GM13976 (cell line): ENCODE measurements at regions not wholly inside any gene's neighbourhood (a gene's known extent, or its start where the extent isn't known, plus 50 kb on each side); places are given as distances from the start of the nearest gene placed in this dataset.

Experiments used
- DNase-seq: peaks from one replicate; pipeline ENCODE4 v3.0.0; 2012; ENCODE audit warnings: low spot score
- CTCF ChIP-seq: IDR thresholded peaks from 2 replicates; pipeline ENCODE4 v1.5.1; 2012; ENCODE audit warnings: borderline replicate concordance, mild to moderate bottlenecking; ENCODE audit not compliant: insufficient read depth; ENCODE audit errors: extremely low read depth, missing control alignments, control extremely low read depth
- in situ Hi-C: fragments of 300-500 bp; cut with MboI; formaldehyde crosslinking; loops from one replicate; pipeline ENCODE4 v1.12.0; 2022; ENCODE audit warnings: low sequenced_read_pairs, mixed read lengths, inconsistent platforms; ENCODE audit not compliant: unreplicated experiment

GRCh38 chr16:63462316-63462715 lies 1426.1 kb upstream of the CDH8 start:
- no peak for DNase-seq
- no peak for TF ChIP-seq CTCF
- in situ Hi-C loops, result no loop called here

GRCh38 chr16:63461248-63461841 lies 1425.1 kb upstream of the CDH8 start:
- no peak for TF ChIP-seq CTCF
- no peak for DNase-seq
- in situ Hi-C loops, result no loop called here

- DNase-seq, result no peak
- in situ Hi-C loops, result no loop called here
- TF ChIP-seq CTCF, result no peak
Measured at GRCh38 chr16:63458846-63459245, 1422.6 kb upstream of the CDH8 start.

GRCh38 chr16:63457869-63458268 lies 1421.6 kb upstream of the CDH8 start:
- TF ChIP-seq CTCF, result no peak
- in situ Hi-C loops, result no loop called here
- DNase-seq, result no peak

- no peak for TF ChIP-seq CTCF
- no peak for DNase-seq
- in situ Hi-C loops, result no loop called here
Measured at GRCh38 chr16:63453261-63453660, 1417.0 kb upstream of the CDH8 start.

GRCh38 chr16:63447121-63447520 lies 1410.9 kb upstream of the CDH8 start:
- in situ Hi-C loops, result no loop called here
- DNase-seq, result no peak
- no peak for TF ChIP-seq CTCF
